Posterior cingulate gyrus (tissue), 11 donors: ENCODE measurements at regions not wholly inside any gene's neighbourhood (a gene's known extent, or its start where the extent isn't known, plus 50 kb on each side); places are given as distances from the start of the nearest gene placed in this dataset.

Source experiments
- DNase-seq, 10 donors: peaks; one replicate each; pipeline versions ENCODE4 v3.0.0 to v3.0.0-alpha.2; 2020 to 2021; ENCODE audit warnings: mixed read lengths in 3 of 10
- intact Hi-C: fragments of 100-400 bp; cut with DNase I; formaldehyde crosslinking; loops from one replicate; pipeline ENCODE4 v1.15.1; 2023

DNA sequence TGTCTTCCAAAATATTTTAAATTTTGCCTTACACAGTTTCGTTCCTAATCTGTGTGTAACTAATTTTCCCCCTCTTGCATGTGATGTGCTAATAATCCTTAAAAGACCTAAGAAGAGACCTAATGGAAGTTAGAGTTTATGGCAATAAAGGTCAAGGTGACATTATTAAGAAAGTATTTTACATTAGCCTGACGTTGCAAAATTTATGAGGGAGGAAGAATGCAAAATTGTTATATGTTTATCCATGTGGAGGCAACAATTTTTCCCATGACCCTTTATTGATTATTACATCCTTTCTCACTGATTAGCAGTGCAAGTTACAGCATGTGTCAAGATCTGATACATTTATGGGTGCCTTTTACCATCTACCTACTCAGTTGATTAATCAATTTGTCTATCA is 373.8 kb upstream of the ROBO1 start:
- DNase-seq: no peak
- intact Hi-C loops: no loop called here

DNA sequence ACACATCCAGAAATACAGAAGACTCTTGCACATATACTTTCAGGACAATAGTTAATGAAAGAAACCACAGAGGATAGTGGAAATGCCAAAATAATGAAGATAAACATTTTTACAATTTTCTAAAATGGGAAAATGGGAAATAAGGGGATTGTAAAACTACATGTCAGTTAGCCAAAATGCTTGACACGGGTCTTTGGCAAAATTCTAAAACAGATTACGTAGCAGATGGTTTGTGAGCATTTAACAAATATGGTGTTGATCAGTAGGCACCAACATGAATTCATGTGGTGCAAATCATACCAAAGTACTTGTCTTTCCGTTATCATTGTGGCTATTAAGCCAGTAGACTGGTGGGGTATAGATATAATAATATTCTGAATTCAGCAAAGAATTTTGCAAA is 348.5 kb upstream of the ROBO1 start:
- no peak for DNase-seq
- intact Hi-C loops: no loop called here

DNA sequence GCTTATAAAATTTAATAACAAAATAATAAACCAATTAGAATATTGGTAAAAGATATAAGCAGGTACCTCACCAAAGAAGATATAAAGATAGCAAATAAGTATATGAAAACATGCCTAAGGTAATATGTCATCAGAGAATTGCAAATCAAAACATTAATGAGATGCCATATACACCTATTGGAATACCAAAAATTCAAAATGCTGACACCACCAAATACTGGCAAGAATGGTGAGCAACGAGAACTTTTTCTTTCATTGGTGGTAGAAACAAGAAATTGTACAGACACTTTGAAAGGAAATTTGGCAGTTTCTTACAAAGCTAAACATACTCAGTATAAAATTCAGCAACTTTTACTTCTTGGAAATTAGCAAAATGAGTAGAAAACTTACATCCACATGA is 346.9 kb upstream of the ROBO1 start:
- intact Hi-C loops: no loop called here
- no peak for DNase-seq

DNA sequence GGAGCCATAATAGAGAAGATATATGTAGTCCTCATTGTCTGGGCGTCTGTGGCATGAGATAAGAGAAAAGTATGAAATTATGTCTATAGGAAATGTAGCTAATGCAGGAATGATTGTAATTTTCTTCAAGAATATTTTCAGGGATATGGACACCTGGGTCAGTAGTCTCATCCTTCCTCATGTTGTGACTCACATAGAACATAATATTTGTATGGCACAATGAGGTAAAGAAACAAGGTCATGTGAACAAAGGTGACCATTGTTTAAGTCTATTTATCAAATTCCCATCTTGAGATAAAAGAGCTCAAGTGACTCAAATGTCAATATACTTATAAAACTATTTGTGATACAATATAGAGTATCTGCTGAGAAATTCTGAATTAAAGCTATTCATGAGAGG is 345.5 kb upstream of the ROBO1 start:
- intact Hi-C loops: no loop called here

DNA sequence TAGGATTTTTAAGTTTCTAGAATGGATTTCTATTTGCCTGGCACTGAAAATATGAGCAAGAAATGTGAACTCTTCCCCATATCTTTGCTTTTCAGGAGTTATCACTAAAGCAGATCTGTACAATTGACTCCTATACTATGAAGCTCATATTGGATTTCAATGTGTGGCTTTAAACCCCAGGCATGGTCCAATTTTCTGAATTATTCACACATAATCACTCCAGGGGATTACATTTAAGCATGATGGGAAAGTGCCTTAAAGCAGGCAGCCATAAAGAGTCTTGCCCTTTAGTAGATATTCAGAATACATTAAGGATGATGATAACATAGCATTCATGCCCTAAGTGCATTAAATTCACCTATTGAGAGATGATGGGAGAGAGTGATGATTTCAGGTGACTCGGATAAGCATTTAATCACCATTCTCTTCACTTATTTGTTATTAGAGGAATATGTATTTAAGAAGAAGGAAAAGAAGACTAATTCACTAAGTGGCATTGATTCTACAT is 331.8 kb upstream of the ROBO1 start:
- DNase-seq: no peak
- intact Hi-C loops: no loop called here

More for the DNA sequence above, 345.5 kb upstream of the ROBO1 start:
- DNase-seq: no peak

DNA sequence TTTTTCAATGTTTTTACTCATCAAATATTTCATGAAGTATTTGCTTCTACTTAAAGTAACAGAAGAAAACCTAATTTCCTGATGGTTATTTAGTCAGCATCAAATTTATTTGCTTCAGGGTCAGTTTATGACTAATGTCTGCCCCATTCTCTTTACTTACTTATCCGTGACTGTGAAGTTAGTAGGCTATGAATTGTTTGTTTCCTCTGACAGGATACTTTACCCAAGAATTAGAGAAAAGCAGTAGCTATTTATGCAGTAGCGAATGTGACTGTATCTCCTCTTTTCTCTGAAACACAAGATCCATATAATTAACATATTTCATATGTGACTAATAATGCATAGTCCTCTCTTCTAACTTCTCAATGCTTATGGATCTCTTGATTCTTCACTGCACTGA is 329.9 kb upstream of the ROBO1 start:
- DNase-seq: no peak
- intact Hi-C loops: no loop called here

DNA sequence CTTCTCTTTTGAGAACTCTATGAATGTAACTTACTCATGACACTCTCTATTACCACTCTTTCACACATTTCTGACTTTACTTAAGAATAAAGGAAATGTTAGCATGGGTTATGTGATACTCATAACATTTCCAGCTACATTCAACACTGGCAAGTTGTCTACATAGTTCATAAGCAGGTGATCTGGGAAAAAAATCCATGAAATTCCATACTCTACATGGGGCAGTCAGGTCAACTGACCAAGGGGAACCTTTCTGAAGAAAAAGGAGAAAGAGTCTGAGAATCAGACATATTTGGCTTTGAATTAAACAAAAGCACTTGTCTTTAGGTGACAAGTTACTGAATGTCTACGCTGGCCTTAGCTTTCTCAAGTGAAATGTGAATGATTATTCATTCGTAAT is 329.1 kb upstream of the ROBO1 start:
- DNase-seq: no peak
- intact Hi-C loops: no loop called here

DNA sequence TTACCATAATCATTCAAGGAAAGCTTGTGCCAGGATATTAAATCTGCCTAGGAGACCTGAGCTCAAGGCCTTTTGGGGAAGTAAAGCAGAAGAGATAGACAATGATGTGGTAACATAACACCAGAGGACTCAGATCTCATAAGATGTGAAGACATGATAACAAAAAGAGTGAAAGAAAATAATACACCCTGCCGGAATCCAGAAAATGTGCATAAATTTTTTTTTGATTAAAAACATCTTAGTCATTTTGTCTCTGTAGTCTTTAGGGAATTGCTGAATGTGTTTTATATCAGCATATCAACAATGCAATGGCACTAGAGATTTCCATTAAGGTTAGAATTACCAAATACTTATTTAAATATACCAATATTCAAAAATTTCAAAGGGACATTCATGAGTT is 326.8 kb upstream of the ROBO1 start:
- DNase-seq: no peak
- intact Hi-C loops: no loop called here

DNA sequence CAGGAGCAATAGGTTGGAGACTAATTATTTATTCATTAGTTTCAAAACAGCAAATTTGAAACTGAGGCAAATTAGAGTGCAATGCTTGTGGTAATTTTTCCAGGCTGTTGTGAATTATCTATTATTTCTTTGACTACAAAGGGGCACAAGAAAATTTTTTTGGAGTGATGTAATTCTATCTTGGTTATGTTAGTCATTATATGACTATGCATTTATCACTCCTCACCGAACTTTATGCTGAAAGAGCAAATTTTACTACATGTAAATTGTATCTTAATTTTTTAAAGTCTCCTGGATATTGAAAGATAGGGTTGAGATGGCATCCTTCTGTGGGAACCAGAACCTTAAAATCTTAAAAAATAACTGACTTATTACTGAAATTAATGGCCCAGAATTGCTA is 320.0 kb upstream of the ROBO1 start:
- no peak for DNase-seq
- intact Hi-C loops: no loop called here

DNA sequence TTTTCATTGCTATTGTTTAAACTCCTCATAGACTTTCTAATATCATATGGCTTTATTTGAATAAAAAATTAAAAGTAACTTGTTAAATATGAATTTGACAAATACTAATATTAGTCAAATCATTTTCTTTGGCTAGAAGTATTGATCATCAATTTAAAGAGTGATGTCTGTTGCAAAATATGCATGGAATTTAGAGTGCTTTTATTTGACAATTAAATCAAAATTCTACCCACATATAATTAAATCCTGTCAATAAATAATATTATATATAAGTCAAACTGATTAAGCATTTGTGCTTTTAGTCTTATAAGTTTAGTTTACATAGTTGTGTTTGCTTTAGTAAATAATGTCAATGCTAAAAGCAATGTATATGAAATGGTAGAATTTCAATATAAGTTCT is 318.6 kb upstream of the ROBO1 start:
- intact Hi-C loops: no loop called here
- no peak for DNase-seq

DNA sequence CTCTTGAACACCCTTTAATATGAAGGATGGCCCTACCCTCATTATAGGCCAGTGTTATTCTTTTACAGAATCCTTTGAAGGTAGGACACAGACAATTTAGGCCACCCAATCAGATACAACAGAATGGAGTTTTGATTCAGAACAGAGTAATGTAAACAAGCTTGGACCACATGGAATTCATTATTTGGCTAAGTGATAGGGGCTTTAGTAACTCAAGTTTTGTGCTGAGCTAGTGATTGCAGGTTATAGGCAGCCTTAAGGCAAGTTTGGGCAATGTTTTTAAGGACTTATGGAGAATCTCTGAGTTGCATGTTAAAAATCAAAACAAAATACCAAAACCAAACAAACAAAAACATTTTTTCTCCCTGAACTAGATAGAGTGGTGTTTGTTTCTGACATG is 312.1 kb upstream of the ROBO1 start:
- intact Hi-C loops: no loop called here
- no peak for DNase-seq

DNA sequence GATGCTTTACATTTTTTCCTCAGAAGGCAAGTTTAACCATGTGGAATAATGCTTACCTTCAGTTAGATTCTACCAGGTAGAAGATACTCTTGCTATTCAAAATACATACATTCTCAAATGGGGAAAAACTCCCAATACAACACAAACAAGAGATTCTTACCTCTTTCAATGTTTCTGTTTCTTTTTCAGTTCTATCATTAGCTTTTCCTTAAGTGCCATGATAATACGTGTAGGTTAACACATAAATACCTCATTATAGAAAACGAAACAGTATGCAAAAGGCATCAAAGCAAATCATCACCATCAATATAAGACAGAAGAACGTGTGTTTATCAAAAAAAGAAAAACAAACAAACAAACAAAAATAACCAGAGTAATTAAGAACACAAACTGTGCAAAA is 300.7 kb upstream of the ROBO1 start:
- intact Hi-C loops: no loop called here

DNA sequence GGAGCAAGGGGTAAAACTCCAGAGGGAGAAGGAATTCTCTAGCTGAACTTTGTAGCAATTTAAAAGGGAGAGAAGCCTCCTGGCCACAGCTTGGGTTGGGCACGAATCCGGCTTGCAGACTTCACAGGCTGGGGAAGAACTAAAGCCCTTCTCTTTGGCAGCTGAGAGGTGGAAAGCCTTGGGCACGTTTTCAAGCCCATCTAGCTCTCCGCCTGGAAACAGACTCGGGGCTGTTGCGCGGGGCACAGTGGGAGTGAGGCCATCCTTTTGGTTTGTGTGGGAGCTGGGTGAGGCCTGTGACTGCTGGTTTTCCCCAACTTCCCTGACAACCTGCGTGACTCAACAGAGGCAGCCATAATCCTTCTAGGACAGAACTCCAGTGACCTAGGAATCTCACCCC is 295.7 kb upstream of the ROBO1 start:
- no peak for DNase-seq

More for the DNA sequence above, 300.7 kb upstream of the ROBO1 start:
- DNase-seq: no peak

DNA sequence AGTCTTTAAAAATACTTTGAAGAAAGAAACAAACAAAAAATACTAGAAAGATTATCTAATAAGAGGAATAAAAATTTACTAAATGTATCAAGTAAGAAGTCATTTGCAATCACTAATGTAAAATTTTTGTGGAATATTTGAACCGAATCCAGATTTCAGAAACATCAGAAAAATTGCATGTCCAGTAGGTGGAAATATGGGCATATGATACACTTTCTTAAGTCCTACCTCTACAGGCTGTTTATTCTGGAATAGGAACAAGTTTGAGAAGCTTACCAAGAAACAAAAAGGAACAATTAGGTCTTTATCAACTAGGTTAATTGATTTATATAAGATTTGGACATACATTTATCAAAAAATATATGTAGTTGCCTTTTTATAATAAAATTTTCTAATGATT is 292.9 kb upstream of the ROBO1 start:
- intact Hi-C loops: no loop called here
- no peak for DNase-seq

More for the DNA sequence above, 295.7 kb upstream of the ROBO1 start:
- intact Hi-C loops: no loop called here

DNA sequence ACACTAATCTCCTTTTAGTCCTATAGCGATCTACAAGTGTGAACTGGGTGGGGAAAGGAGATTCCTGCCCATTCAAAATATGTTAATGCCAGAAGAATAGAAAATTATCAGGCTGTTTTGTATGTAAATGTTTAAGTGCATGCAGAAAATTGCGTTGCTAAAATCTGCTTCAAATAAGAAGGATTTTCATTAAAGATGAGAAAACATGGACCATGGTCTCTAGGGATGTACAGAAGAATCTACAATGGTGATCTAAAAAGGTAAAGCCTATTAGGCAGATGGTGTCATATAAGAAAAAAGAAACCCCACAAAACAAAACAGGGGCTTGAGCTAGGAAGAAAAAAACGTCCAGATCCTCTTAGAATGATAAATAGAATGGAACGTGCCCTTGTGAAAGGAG is 287.5 kb upstream of the ROBO1 start:
- DNase-seq: no peak
- intact Hi-C loops: no loop called here

DNA sequence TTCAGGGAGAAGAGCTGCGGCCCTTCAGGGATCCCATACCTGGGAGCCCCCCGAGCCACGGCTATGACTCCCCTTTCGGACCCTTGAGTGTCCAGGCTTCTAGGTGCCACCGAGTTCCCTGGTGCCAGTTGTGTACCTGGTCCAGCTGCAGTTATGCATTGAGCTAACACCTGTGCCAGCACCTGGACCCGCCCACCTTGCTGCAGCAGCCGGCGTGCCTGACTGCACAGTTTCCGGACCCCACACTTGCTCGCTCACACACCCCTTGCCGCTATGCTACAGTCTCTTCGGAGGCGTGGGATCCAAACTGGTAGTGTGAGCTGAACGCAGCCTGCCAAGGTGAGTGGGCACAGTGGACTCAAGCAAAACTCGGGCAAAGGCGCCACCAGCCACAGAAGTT is 284.5 kb upstream of the ROBO1 start:
- intact Hi-C loops: no loop called here
- peak in 2 of 10 donors; percentile 67 to 74 for DNase-seq

DNA sequence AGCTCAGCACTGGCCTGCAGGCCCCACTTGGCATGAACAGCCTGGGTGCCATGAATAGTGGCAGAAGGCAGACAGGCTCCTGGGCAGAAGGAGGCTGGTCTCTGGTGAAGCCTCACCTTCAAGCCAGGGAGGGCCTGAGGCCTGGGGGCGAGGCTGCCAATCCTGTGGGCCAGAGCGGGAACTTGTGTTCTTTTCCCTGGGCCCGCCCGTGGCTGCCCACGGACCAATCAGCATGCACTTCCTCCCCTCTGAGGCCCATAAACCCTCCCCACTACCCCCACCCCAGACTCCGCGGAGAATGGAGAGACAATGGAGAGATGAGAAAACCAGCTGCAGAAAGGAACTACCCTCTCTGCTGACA is 283.8 kb upstream of the ROBO1 start:
- no peak for DNase-seq

DNA sequence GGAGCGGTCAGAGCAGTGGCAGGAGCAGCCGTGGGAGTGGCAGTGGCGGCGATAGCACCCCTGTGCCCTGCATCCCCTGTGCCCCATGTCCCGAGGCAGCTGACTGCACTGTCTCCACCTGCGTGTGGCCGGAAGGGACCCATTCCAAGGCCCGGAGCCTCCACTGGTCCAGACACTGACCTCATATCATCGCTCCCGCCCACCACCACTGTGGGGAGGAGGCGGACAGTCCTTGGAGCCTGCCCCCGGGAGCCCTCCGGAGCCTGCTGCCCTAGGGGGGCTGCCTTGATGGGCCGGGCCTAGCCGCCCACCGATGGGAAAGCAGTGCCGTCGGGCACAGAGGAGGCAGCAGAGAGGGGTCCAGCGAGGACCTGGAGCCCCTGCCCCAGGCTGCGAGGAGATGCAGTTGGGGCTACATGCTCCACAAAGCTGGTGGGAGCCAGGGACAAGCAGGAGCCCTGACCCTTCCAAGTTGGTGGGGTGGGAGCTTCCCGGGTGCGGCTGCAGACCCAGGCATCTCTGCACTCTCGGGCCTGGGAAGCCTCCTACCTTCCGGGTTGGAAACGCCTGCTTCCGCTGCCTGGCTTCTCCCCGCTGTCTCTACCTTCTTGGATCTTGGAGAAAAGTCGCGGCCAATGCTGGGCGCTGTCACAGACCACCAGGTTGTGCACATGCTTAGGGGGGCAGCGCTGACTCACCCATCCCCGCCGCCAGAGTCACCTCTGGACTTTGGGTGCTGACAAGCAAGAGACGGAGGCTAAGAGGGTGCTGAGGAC is 283.2 kb upstream of the ROBO1 start:
- DNase-seq: peak in 3 of 10 donors; percentile 60 to 79 (median 75)
- intact Hi-C loops: no loop called here

More for the DNA sequence above, 283.8 kb upstream of the ROBO1 start:
- intact Hi-C loops: no loop called here

DNA sequence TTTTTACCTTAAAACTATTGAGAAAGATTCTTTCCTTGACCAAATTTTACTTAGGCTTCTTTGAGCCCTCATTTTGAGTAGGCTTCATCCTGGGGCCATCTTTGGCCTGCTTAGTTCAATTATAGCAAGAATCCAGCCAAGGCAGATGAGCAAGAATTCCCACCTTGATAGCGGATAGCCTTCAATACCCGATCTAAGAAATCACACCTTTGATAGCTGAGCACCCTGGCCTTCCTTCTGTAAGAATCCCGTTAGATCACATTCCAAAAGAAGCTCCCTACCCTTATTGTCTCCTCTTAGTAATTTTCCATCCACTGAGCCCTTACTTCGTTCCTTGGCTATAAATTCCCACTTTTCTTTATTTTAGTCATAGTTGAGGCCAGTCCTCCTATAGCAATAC is 275.4 kb upstream of the ROBO1 start:
- DNase-seq: no peak
- intact Hi-C loops: no loop called here

DNA sequence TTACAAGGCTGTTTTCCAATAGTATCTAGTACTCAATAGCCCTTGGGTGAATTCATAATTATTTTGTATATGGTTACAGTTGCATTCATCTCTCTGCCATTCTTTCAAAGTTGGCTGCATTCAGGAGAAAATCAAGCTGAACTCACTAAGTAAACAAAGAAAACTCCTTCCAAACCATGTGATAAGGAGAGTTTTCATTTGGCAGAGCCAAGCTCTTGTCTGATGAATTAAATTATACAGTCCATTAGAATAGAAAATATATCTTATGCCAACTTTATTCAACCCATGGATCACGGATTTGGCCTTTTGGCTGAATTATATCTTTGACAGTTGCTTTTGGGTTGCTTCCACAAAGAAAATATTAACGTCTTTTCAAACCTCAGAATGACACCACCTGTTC is 272.3 kb upstream of the ROBO1 start:
- no peak for DNase-seq
- intact Hi-C loops: no loop called here

DNA sequence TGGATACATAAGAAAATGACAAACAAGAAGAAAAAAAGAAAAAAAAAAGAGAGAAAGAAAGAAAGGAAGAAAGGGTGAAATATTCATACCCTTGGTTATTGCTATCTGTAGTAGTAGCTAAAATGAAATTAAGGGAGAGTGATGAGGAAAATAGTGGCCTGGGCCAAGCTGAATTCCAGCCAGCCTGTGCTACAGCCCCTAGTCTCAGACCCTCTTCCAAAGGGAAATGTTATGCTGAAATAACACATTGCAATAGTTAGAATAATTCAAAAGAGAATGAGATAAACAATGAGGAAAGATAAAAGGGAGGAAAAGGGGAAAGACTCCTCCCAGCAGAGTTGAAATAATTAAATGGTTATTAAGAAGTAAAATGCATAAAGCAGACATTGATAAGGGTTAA is 268.4 kb upstream of the ROBO1 start:
- intact Hi-C loops: no loop called here
- no peak for DNase-seq

DNA sequence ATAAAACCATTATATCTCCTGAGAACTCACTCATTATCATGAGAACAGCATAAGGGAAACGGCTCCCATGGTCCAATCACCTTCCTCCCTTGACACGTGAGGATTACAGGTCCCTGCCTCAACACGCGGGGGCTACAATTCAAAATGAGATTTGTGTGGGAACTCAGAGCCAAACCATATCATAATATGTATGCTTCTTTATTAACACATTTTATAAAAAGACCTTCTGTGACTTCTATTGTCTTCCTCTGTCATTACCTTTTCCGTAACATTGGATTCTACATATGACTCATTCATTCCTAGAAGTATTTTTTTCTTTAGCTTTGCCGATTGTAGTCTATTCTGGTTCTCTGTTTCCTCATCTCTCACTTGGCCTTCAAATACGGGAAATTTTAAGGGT is 267.2 kb upstream of the ROBO1 start:
- intact Hi-C loops: no loop called here
- no peak for DNase-seq

DNA sequence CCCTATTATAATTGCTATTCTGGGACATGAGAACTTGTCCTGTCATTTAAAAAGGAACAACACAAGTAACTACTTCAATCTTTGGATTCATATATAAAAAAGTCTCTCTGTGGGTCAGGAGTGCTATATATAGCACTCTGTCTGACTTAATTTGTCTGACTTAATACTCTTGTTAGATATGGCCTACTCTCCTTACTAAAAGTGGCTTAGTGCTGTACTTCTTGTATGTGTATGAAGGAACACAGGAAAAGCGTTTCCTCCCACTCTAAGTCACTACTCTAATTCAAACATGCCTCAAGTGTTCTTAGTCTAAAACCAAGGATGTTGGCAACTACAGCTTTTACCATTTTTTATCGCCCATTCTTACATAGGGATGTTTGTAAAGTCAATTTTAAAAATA is 255.2 kb upstream of the ROBO1 start:
- intact Hi-C loops: no loop called here
- DNase-seq: no peak
